Esophagus squamous epithelium (tissue), 4 donors: ENCODE measurements at regions not wholly inside any gene's neighbourhood (a gene's known extent, or its start where the extent isn't known, plus 50 kb on each side); places are given as distances from the start of the nearest gene placed in this dataset.

Experiments used
- CTCF ChIP-seq, 6 experiments: fragments of 450-650 bp in 4 of 6; fragments of 200-600 bp in 2 of 6; sonication (generic) in 2 of 6; IDR thresholded peaks; one replicate each; pipeline ENCODE4 v1.5.1; 2016 to 2019; ENCODE audit warnings: antibody characterized with exemption in 6 of 6, mild to moderate bottlenecking in 4 of 6, moderate library complexity in 4 of 6
- POLR2A ChIP-seq, 4 donors: fragments of 450-650 bp; IDR thresholded peaks; one replicate each; pipeline ENCODE4 v1.6.1; 2017; ENCODE audit warnings: antibody characterized with exemption in 4 of 4, mild to moderate bottlenecking in 4 of 4, moderate library complexity in 3 of 4

- no peak for TF ChIP-seq CTCF (IDR thresholded peaks at IDR 0.05)
- no peak for TF ChIP-seq POLR2A (IDR thresholded peaks at IDR 0.05)
Measured at GRCh38 chr15:54843006-54843405, 353.7 kb downstream of the RSL24D1 start.
